ENCODE measurements at regions not wholly inside any gene's neighbourhood (a gene's known extent, or its start where the extent isn't known, plus 50 kb on each side); places are given as distances from the start of the nearest gene placed in this dataset.

- no peak overlapping the region for H3K4me3 ChIP-seq (ENCODE audit: low read depth, low read length)
- H3K9me3 ChIP-seq (ENCODE audit: control insufficient read depth, low read length): no peaks in the 10 kb centered on the region
- H2AFZ ChIP-seq: no peak overlapping the region
- no peaks in the 10 kb centered on the region for H3K36me3 ChIP-seq (ENCODE audit: control insufficient read depth, insufficient read depth, low read length)
- H3K9ac ChIP-seq: no peak overlapping the region
- H3K79me2 ChIP-seq: no peaks in the 10 kb centered on the region
- no peak overlapping the region for H3K27ac ChIP-seq
- H3K4me1 ChIP-seq: no peaks in the 10 kb centered on the region
- no peaks in the 10 kb centered on the region for H3K27me3 ChIP-seq (ENCODE audit: control insufficient read depth, insufficient read depth, low read length)
- TF ChIP-seq CTCF (IDR thresholded peaks at IDR 0.05): no peak
- H3K4me2 ChIP-seq (ENCODE audit: low read length): no peak overlapping the region
Measured at GRCh38 chr18:35912332-35912731, 60.1 kb upstream of the RMP24 start.

DNA sequence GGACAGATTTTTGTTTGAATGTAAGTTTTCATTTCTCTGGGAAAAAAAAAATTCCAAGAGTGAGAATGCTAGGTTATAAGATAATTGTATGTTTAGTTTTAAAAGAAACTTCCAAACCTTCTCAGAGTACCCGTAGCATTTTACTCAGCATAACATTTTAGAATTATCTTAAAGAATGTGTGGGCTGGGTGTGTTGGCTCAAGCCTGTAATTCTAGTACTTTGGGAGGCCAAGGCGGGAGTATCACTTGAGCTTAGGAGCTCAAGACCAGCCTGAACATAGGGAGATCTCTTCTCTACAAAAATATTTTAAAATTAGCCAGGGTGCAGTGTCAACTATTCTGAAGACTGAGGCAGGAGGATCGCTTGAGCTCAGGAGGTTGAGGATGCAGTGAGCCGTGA is 57.4 kb upstream of the RMP24 start:
- Histone ChIP-seq H3K27ac (no peak overlapping the region), H3K27me3 (ENCODE audit: control insufficient read depth, insufficient read depth, low read length) (no peaks in the 10 kb centered on the region)
- no peak for TF ChIP-seq CTCF (IDR thresholded peaks at IDR 0.05)

DNA sequence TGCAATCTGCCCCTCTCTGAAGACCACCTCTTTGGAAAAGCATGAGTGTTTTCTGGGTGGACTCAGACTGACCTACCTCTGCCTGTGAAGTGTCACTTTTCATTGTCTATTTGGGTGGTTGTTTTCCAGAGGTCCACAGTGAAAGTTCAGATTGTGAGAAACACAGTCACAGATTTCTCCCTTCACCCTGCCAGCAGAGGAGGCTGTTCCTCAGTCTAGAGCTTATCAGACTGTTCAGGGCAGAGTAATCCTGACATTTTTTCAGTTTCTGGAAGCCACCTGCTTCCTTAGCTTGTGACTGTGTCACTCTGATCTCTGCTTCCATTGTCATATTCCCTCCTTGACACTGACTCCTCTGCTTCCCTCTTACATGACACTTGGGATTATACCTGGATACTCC is 55.4 kb upstream of the RMP24 start:
- no peak overlapping the region for H3K4me2 ChIP-seq (ENCODE audit: low read length)
- no peak overlapping the region for H3K9ac ChIP-seq
- no peak for TF ChIP-seq CTCF (IDR thresholded peaks at IDR 0.05)
- H3K36me3 ChIP-seq (ENCODE audit: control insufficient read depth, insufficient read depth, low read length): no peaks in the 10 kb centered on the region
- no peak overlapping the region for H3K4me3 ChIP-seq (ENCODE audit: low read depth, low read length)
- no peaks in the 10 kb centered on the region for H3K9me3 ChIP-seq (ENCODE audit: control insufficient read depth, low read length)
- no peaks in the 10 kb centered on the region for H3K4me1 ChIP-seq
- no peaks in the 10 kb centered on the region for H3K79me2 ChIP-seq
- H2AFZ ChIP-seq: no peak overlapping the region
- H3K27ac ChIP-seq: no peak overlapping the region
- H3K27me3 ChIP-seq (ENCODE audit: control insufficient read depth, insufficient read depth, low read length): no peaks in the 10 kb centered on the region

More for the DNA sequence above, 57.4 kb upstream of the RMP24 start:
- no peaks in the 10 kb centered on the region for H3K4me1 ChIP-seq
- no peaks in the 10 kb centered on the region for H3K79me2 ChIP-seq
- H3K36me3 ChIP-seq (ENCODE audit: control insufficient read depth, insufficient read depth, low read length): no peaks in the 10 kb centered on the region
- no peak overlapping the region for H3K4me3 ChIP-seq (ENCODE audit: low read depth, low read length)
- no peaks in the 10 kb centered on the region for H3K9me3 ChIP-seq (ENCODE audit: control insufficient read depth, low read length)
- no peak overlapping the region for H3K9ac ChIP-seq
- H3K4me2 ChIP-seq (ENCODE audit: low read length): no peak overlapping the region
- no peak overlapping the region for H2AFZ ChIP-seq

DNA sequence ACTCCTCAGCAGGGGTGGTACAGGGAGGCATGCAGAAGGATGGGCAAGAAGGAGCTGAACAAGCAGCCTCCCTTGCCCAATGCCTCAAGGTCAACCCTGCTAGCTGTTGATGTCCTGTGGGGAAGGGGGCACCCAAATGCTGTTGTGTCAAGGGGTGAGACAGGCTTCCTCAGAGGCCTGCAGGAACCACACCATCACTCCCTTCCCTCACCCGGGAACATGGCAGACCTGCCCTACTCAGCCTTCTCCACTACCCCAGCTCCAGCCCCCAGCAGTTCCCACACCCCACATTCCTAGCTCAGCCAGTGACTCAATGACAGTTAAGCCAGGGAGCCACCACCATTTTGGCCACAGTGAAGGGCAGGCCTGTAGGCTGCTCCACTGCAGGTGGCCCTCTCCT is 53.9 kb upstream of the RMP24 start:
- no peak overlapping the region for H2AFZ ChIP-seq
- H3K9ac ChIP-seq: no peak overlapping the region
- H3K79me2 ChIP-seq: no peaks in the 10 kb centered on the region
- no peaks in the 10 kb centered on the region for H3K4me1 ChIP-seq
- H3K4me3 ChIP-seq (ENCODE audit: low read depth, low read length): no peak overlapping the region
- no peak overlapping the region for H3K4me2 ChIP-seq (ENCODE audit: low read length)
- H3K27me3 ChIP-seq (ENCODE audit: control insufficient read depth, insufficient read depth, low read length): no peaks in the 10 kb centered on the region
- no peaks in the 10 kb centered on the region for H3K36me3 ChIP-seq (ENCODE audit: control insufficient read depth, insufficient read depth, low read length)
- no peak for TF ChIP-seq CTCF (IDR thresholded peaks at IDR 0.05)
- no peaks in the 10 kb centered on the region for H3K9me3 ChIP-seq (ENCODE audit: control insufficient read depth, low read length)
- no peak overlapping the region for H3K27ac ChIP-seq

DNA sequence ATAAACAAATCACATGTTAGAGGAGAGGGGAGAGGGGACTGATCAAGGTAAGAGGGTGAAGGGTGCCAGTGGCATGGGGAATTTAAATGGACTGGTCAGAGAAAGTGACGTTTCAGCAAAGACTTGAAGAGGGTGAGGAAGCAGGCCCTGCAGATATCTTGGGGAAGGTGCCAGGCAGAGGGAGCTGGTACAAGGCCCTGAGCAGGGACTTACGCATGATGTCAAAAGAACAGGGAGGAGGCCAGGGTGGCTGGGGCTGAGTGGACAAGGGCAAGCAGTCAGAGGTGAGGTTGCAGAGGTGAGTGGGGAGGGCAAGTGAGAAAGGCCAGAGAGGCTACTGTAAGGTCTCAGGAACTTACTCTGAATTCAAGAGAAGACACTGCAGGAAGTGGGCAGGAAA is 53.3 kb upstream of the RMP24 start:
- no peaks in the 10 kb centered on the region for H3K4me1 ChIP-seq
- no peak overlapping the region for H3K27ac ChIP-seq
- H2AFZ ChIP-seq: no peak overlapping the region
- no peak for TF ChIP-seq CTCF (IDR thresholded peaks at IDR 0.05)
- H3K27me3 ChIP-seq (ENCODE audit: control insufficient read depth, insufficient read depth, low read length): no peaks in the 10 kb centered on the region
- H3K9me3 ChIP-seq (ENCODE audit: control insufficient read depth, low read length): no peaks in the 10 kb centered on the region
- H3K79me2 ChIP-seq: no peaks in the 10 kb centered on the region
- no peak overlapping the region for H3K4me2 ChIP-seq (ENCODE audit: low read length)
- no peak overlapping the region for H3K9ac ChIP-seq
- no peaks in the 10 kb centered on the region for H3K36me3 ChIP-seq (ENCODE audit: control insufficient read depth, insufficient read depth, low read length)
- H3K4me3 ChIP-seq (ENCODE audit: low read depth, low read length): no peak overlapping the region
